Neural cell (in vitro differentiated cells): ENCODE measurements at regions not wholly inside any gene's neighbourhood (a gene's known extent, or its start where the extent isn't known, plus 50 kb on each side); places are given as distances from the start of the nearest gene placed in this dataset.

ENCODE experiments used
- H2AFZ ChIP-seq: fragments of 200-600, 300-800 bp; sonication (generic), shearing (Covaris generic); 2 replicates; pipeline ENCODE4 v1.6.0; 2014; ENCODE audit warnings: low read depth, mild to moderate bottlenecking, antibody characterized with exemption, low read length, moderate library complexity
- H3F3A ChIP-seq: fragments of 200-600 bp; shearing (Covaris generic); 2 replicates; pipeline ENCODE4 v1.6.1; 2016; ENCODE audit warnings: mild to moderate bottlenecking, moderate library complexity, mixed read lengths, antibody characterized with exemption, low read length; ENCODE audit not compliant: insufficient read depth, poor library complexity, severe bottlenecking
- H3K27ac ChIP-seq: fragments of 200-600, 300-800 bp; sonication (generic), shearing (Covaris generic); 2 replicates; pipeline ENCODE4 v1.5.1; 2014; ENCODE audit warnings: mild to moderate bottlenecking, low read length, moderate library complexity
- H3K27me3 ChIP-seq: fragments of 300-800, 200-600 bp; sonication (generic), shearing (Covaris generic); 2 replicates; pipeline ENCODE4 v1.6.0; 2014; ENCODE audit warnings: mild to moderate bottlenecking, low read depth, low read length, moderate library complexity; ENCODE audit not compliant: insufficient read depth
- H3K36me3 ChIP-seq: fragments of 300-800, 200-600 bp; sonication (generic), shearing (Covaris generic); 2 replicates; pipeline ENCODE4 v1.5.1; 2014; ENCODE audit warnings: mild to moderate bottlenecking, antibody characterized with exemption, low read length, moderate library complexity; ENCODE audit not compliant: insufficient read depth
- H3K4me2 ChIP-seq: fragments of 300-800, 200-600 bp; sonication (generic), shearing (Covaris generic); 2 replicates; pipeline ENCODE4 v1.6.0; 2014; ENCODE audit warnings: mild to moderate bottlenecking, low read length
- H3K4me3 ChIP-seq: fragments of 300-800, 200-600 bp; sonication (generic), shearing (Covaris generic); 2 replicates; pipeline ENCODE4 v1.5.1; 2014; ENCODE audit warnings: mild to moderate bottlenecking, low read length, moderate library complexity
- H3K79me2 ChIP-seq: fragments of 200-600 bp; shearing (Covaris generic); replicated peaks from 2 replicates; pipeline ENCODE4 v1.6.0; 2014; ENCODE audit warnings: mild to moderate bottlenecking, low read length, moderate library complexity; ENCODE audit not compliant: insufficient read depth
- H3K9ac ChIP-seq: fragments of 300-800, 200-600 bp; sonication (generic), shearing (Covaris generic); 2 replicates; pipeline ENCODE4 v1.6.1; 2016; ENCODE audit warnings: mild to moderate bottlenecking, low read length, mixed read lengths
- H3K9me2 ChIP-seq: fragments of 200-600 bp; shearing (Covaris generic); 2 replicates; pipeline ENCODE4 v1.6.1; 2016; ENCODE audit warnings: mild to moderate bottlenecking, low read length, mixed read lengths; ENCODE audit not compliant: insufficient read depth
- H3K9me3 ChIP-seq: fragments of 200-600, 300-800 bp; sonication (generic), shearing (Covaris generic); 2 replicates; pipeline ENCODE4 v1.6.1; 2016; ENCODE audit warnings: mild to moderate bottlenecking, mixed run types, low read length, moderate library complexity, mixed read lengths
- H4K20me1 ChIP-seq: fragments of 200-600 bp; shearing (Covaris generic); 2 replicates; pipeline ENCODE4 v1.6.1; 2016; ENCODE audit warnings: mild to moderate bottlenecking, mixed run types; ENCODE audit not compliant: insufficient read depth
- EP300 ChIP-seq: fragments of 450-650 bp; conservative IDR thresholded peaks from 2 replicates; pipeline ENCODE4 v1.6.1; 2014; ENCODE audit warnings: antibody characterized with exemption, mild to moderate bottlenecking, moderate library complexity; ENCODE audit not compliant: poor library complexity, severe bottlenecking
- EZH2 ChIP-seq: fragments of 200-600, 300-800 bp; shearing (Covaris generic), sonication (generic); IDR thresholded peaks from 2 replicates; pipeline ENCODE4 v1.6.1; 2014; ENCODE audit warnings: antibody characterized with exemption, low read length, borderline replicate concordance, mild to moderate bottlenecking; ENCODE audit not compliant: insufficient read depth, poor library complexity, severe bottlenecking
- MXI1 ChIP-seq: fragments of 450-650 bp; conservative IDR thresholded peaks from 2 replicates; pipeline ENCODE4 v1.6.1; 2014; ENCODE audit warnings: antibody characterized with exemption, mild to moderate bottlenecking; ENCODE audit not compliant: poor library complexity, severe bottlenecking
- POLR2AphosphoS5 ChIP-seq: IDR thresholded peaks from 2 replicates; pipeline ENCODE4 v1.6.1; 2012
- RAD21 ChIP-seq: fragments of 450-650 bp; conservative IDR thresholded peaks from 2 replicates; pipeline ENCODE4 v1.6.1; 2014; ENCODE audit warnings: antibody characterized with exemption, mild to moderate bottlenecking, moderate library complexity
- SMC3 ChIP-seq: fragments of 450-650 bp; conservative IDR thresholded peaks from 2 replicates; pipeline ENCODE4 v1.6.1; 2014; ENCODE audit warnings: antibody characterized with exemption, mild to moderate bottlenecking, moderate library complexity; ENCODE audit not compliant: poor library complexity
- TAF1 ChIP-seq: IDR thresholded peaks from 2 replicates; pipeline ENCODE4 v1.6.1; 2012; ENCODE audit warnings: low read depth
- TF ChIP-seq, protein P1 (sequence below): IDR thresholded peaks from 2 replicates; pipeline ENCODE4 v1.6.1; 2012; ENCODE audit warnings: borderline replicate concordance
- TF ChIP-seq, protein P2 (sequence below): fragments of 450-650 bp; IDR thresholded peaks from 2 replicates; pipeline ENCODE4 v1.5.1; 2014; ENCODE audit warnings: antibody characterized with exemption, mild to moderate bottlenecking, moderate library complexity; ENCODE audit not compliant: poor library complexity, severe bottlenecking

DNA sequence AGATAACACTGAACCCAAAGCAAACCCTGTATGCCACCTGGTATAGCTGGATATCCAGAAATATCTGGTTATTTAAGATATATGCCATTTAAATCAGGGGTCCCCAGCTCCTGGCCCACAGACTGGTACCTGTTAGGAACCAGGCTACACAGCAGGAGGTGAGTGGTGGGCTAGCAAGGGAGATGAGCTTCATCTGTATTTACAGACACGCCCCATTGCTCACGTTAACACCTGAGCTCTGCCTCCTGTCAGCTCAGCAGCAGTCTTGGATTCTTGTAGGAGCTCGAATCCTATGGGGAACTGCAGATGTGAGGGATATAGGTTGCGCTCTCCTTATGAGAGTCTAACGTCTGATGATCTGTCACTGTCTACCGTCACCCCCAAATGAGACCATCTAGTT lies 646.6 kb downstream of the TLE4 start:
- Histone ChIP-seq H3K4me3 (no peak overlapping the region), H3K9me2 (no peaks in the 10 kb centered on the region), H3K4me2 (no peak overlapping the region), H3K79me2 (no peaks in the 10 kb centered on the region), H3K36me3 (no peaks in the 10 kb centered on the region), H3F3A (no peaks in the 10 kb centered on the region), H3K27me3 (no peaks in the 10 kb centered on the region), H4K20me1 (no peaks in the 10 kb centered on the region), H2AFZ (no peak overlapping the region), H3K9ac (no peak overlapping the region), H3K27ac (no peak overlapping the region), H3K9me3 (no peaks in the 10 kb centered on the region)
- no peak for TF ChIP-seq POLR2AphosphoS5
- TF ChIP-seq EZH2, result no peak
- TF ChIP-seq, protein P1, sequence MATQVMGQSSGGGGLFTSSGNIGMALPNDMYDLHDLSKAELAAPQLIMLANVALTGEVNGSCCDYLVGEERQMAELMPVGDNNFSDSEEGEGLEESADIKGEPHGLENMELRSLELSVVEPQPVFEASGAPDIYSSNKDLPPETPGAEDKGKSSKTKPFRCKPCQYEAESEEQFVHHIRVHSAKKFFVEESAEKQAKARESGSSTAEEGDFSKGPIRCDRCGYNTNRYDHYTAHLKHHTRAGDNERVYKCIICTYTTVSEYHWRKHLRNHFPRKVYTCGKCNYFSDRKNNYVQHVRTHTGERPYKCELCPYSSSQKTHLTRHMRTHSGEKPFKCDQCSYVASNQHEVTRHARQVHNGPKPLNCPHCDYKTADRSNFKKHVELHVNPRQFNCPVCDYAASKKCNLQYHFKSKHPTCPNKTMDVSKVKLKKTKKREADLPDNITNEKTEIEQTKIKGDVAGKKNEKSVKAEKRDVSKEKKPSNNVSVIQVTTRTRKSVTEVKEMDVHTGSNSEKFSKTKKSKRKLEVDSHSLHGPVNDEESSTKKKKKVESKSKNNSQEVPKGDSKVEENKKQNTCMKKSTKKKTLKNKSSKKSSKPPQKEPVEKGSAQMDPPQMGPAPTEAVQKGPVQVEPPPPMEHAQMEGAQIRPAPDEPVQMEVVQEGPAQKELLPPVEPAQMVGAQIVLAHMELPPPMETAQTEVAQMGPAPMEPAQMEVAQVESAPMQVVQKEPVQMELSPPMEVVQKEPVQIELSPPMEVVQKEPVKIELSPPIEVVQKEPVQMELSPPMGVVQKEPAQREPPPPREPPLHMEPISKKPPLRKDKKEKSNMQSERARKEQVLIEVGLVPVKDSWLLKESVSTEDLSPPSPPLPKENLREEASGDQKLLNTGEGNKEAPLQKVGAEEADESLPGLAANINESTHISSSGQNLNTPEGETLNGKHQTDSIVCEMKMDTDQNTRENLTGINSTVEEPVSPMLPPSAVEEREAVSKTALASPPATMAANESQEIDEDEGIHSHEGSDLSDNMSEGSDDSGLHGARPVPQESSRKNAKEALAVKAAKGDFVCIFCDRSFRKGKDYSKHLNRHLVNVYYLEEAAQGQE, result no peak
- TF ChIP-seq SMC3, result no peak
- TF ChIP-seq, protein P2, sequence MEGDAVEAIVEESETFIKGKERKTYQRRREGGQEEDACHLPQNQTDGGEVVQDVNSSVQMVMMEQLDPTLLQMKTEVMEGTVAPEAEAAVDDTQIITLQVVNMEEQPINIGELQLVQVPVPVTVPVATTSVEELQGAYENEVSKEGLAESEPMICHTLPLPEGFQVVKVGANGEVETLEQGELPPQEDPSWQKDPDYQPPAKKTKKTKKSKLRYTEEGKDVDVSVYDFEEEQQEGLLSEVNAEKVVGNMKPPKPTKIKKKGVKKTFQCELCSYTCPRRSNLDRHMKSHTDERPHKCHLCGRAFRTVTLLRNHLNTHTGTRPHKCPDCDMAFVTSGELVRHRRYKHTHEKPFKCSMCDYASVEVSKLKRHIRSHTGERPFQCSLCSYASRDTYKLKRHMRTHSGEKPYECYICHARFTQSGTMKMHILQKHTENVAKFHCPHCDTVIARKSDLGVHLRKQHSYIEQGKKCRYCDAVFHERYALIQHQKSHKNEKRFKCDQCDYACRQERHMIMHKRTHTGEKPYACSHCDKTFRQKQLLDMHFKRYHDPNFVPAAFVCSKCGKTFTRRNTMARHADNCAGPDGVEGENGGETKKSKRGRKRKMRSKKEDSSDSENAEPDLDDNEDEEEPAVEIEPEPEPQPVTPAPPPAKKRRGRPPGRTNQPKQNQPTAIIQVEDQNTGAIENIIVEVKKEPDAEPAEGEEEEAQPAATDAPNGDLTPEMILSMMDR, result no peak
- no peak for TF ChIP-seq MXI1
- TF ChIP-seq RAD21, result no peak
- no peak for TF ChIP-seq EP300
- TF ChIP-seq TAF1, result no peak

GRCh38 chr9:80213613-80214012 lies 641.8 kb downstream of the TLE4 start:
- Histone ChIP-seq H3K4me2 (no peak overlapping the region), H3K36me3 (no peaks in the 10 kb centered on the region), H3K9me2 (no peaks in the 10 kb centered on the region), H3F3A (no peaks in the 10 kb centered on the region), H3K27ac (no peak overlapping the region), H3K9ac (no peak overlapping the region), H4K20me1 (no peaks in the 10 kb centered on the region), H3K27me3 (no peaks in the 10 kb centered on the region), H3K9me3 (no peaks in the 10 kb centered on the region), H2AFZ (no peak overlapping the region), H3K4me3 (no peak overlapping the region), H3K79me2 (no peaks in the 10 kb centered on the region)
- TF ChIP-seq POLR2AphosphoS5, result no peak
- no peak for TF ChIP-seq TAF1
- TF ChIP-seq, protein P1, result no peak
- no peak for TF ChIP-seq RAD21
- TF ChIP-seq SMC3, result no peak
